Omental fat pad (tissue), 3 donors: ENCODE measurements at regions not wholly inside any gene's neighbourhood (a gene's known extent, or its start where the extent isn't known, plus 50 kb on each side); places are given as distances from the start of the nearest gene placed in this dataset. TPM values are rescaled to one million over a fixed set of nuclear protein-coding genes. Genes with fewer than 3 reads are reported as not detected.
A peak's percentile ranks its signal among the peaks of the same experiment; 100 is the strongest.

Experiments
- ATAC-seq: fragments of 150-250 bp; one replicate; pipeline ENCODE4 v1.9.1; 2016; ENCODE audit warnings: mild to moderate bottlenecking, moderate library complexity; ENCODE audit not compliant: low FRiP score
- DNase-seq: peaks from one replicate; pipeline ENCODE4 v3.0.0-alpha.2; 2019; ENCODE audit warnings: low spot score
- small RNA-seq: library from RNA; depleted of rRNA; stranded (forward); fragments of <200 nt; gene quantifications from one replicate; pipeline ENCODE3, GENCODE V24; 2016
- TF ChIP-seq, protein P1 (sequence below), 3 donors: fragments of 450-650 bp; IDR thresholded peaks; one replicate each; pipeline ENCODE4 v1.5.1; 2016 to 2017; ENCODE audit warnings: antibody characterized with exemption in 3 of 3, mild to moderate bottlenecking in 3 of 3, moderate library complexity in 2 of 3

- no peak for ATAC-seq
Observed at GRCh38 chrX:45261471-45261870, 60.8 kb upstream of the DIPK2B start.

GRCh38 chrX:45261005-45261404 lies 60.3 kb upstream of the DIPK2B start:
- TF ChIP-seq, protein P1, sequence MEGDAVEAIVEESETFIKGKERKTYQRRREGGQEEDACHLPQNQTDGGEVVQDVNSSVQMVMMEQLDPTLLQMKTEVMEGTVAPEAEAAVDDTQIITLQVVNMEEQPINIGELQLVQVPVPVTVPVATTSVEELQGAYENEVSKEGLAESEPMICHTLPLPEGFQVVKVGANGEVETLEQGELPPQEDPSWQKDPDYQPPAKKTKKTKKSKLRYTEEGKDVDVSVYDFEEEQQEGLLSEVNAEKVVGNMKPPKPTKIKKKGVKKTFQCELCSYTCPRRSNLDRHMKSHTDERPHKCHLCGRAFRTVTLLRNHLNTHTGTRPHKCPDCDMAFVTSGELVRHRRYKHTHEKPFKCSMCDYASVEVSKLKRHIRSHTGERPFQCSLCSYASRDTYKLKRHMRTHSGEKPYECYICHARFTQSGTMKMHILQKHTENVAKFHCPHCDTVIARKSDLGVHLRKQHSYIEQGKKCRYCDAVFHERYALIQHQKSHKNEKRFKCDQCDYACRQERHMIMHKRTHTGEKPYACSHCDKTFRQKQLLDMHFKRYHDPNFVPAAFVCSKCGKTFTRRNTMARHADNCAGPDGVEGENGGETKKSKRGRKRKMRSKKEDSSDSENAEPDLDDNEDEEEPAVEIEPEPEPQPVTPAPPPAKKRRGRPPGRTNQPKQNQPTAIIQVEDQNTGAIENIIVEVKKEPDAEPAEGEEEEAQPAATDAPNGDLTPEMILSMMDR (IDR thresholded peaks at IDR 0.05) = no peak
- no peak for DNase-seq
- no peak for ATAC-seq

More at GRCh38 chrX:45261471-45261870, 60.8 kb upstream of the DIPK2B start:
- TF ChIP-seq, protein P1 (IDR thresholded peaks at IDR 0.05) = no peak
- DNase-seq = no peak

- ATAC-seq = no peak
- DNase-seq = no peak
- TF ChIP-seq, protein P1 (IDR thresholded peaks at IDR 0.05) = no peak
Observed at GRCh38 chrX:45258731-45259402, 58.2 kb upstream of the DIPK2B start.

Small RNA genes in the stretch of these regions (small RNA-seq; reads per million reads assigned to genes)
- gene MIR221 (205 reads per million, percentile 97 among the genes with 10 or more reads in this experiment), gene MIR222 (490 reads per million, percentile 98 among the genes with 10 or more reads in this experiment), gene RF00017 (not detected), gene RF00591 (not detected)
